HCT116 (cell line): ENCODE measurements at regions not wholly inside any gene's neighbourhood (a gene's known extent, or its start where the extent isn't known, plus 50 kb on each side); places are given as distances from the start of the nearest gene placed in this dataset.
"Not testable (repeated sequence)": the region's sequence is repeated elsewhere in the genome, so short reads cannot be mapped to it uniquely, and the experiment has no call there.

Source experiments
- ATAC-seq: fragments of 200-7000 bp; cut with Tn5 transposase; 2 replicates; pipeline ENCODE4 v1.9.1; 2020; ENCODE audit warnings: mild to moderate bottlenecking, moderate library complexity
- BruUV-seq: library from RNA; stranded (reverse); fragments of 400-500 nt; replicated peaks from 2 replicates; lab custom pipeline; 2021; lab: Mats Ljungman, UMichigan
- CTCF ChIA-PET: fragments of 300-600 bp; sonication (Branson Sonifier 250); formaldehyde crosslinking; loops from one replicate; lab custom pipeline; 2021; ENCODE audit warnings: antibody characterized with exemption; lab: Charles Lee
- POLR2A ChIA-PET: fragments of 300-600, 350-600 bp; sonication (Branson Sonifier 250); formaldehyde crosslinking; loops from one replicate; lab custom pipeline; 2021; ENCODE audit warnings: antibody characterized with exemption; lab: Charles Lee
- RAD21 ChIA-PET, 2 experiments: fragments of 300-600 bp; sonication (Branson Sonifier 250); formaldehyde crosslinking; loops; one replicate each; lab custom pipeline; 2023; ENCODE audit warnings: low total read pairs in 2 of 2; ENCODE audit not compliant: uncharacterized antibody in 2 of 2, unreplicated experiment in 2 of 2, low non-redundant PET in 1 of 2; lab: Charles Lee
- DNase-seq: peaks from one replicate; pipeline ENCODE4 v3.0.0-alpha.2; 2010; ENCODE audit warnings: low read depth, low spot score
- H2AFZ ChIP-seq: fragments of 200-600 bp; shearing (Covaris generic), sonication (generic); 2 replicates; pipeline ENCODE4 v1.6.1; 2017; ENCODE audit warnings: low read depth, mixed run types, mixed read lengths, antibody characterized with exemption, low read length; ENCODE audit not compliant: poor library complexity, severe bottlenecking
- H3K27ac ChIP-seq: 2 replicates; pipeline ENCODE4 v1.5.1; 2012; ENCODE audit warnings: low read depth, low read length
- H3K27me3 ChIP-seq: fragments of 200-600 bp; sonication (generic); 2 replicates; pipeline ENCODE4 v1.6.1; 2016; ENCODE audit warnings: mixed run types, low read length, mixed read lengths; ENCODE audit not compliant: insufficient read depth
- H3K36me3 ChIP-seq, 2 experiments: fragments of 200-500 bp in 1 of 2; fragments of 200-600 bp in 1 of 2; sonication (Bioruptor generic) in 1 of 2; sonication (generic) in 1 of 2; 2 replicates each; pipeline versions ENCODE4 v1.5.1 to v1.6.1; 2014 to 2016; ENCODE audit warnings: low read length in 2 of 2, inconsistent platforms in 1 of 2, mixed read lengths in 1 of 2, mixed run types in 1 of 2; ENCODE audit not compliant: insufficient read depth in 2 of 2, control insufficient read depth in 1 of 2
- H3K4me1 ChIP-seq, 2 experiments: fragments of 200-600 bp in 1 of 2; sonication (generic) in 1 of 2; 2 replicates each; pipeline versions ENCODE4 v1.5.1 to v1.6.1; 2012 to 2017; ENCODE audit warnings: low read length in 2 of 2, inconsistent platforms in 1 of 2, mild to moderate bottlenecking in 1 of 2, mixed read lengths in 1 of 2, mixed run types in 1 of 2, moderate library complexity in 1 of 2; ENCODE audit not compliant: insufficient read depth in 2 of 2, control insufficient read depth in 1 of 2
- H3K4me2 ChIP-seq: fragments of 200-600 bp; sonication (generic); 2 replicates; pipeline ENCODE4 v1.6.1; 2017; ENCODE audit warnings: mixed run types, low read length, mixed read lengths
- H3K4me3 ChIP-seq, 2 experiments: fragments of 200-600 bp in 1 of 2; sonication (generic) in 1 of 2; replicated peaks in 1 of 2; 2 replicates each; pipeline ENCODE4 v1.5.1; 2011 to 2016; ENCODE audit warnings: low read length in 2 of 2, control low read depth in 1 of 2, low read depth in 1 of 2, mild to moderate bottlenecking in 1 of 2, mixed read lengths in 1 of 2, mixed run types in 1 of 2
- H3K79me2 ChIP-seq: fragments of 200-600 bp; sonication (generic); 2 replicates; pipeline ENCODE4 v1.6.1; 2017; ENCODE audit warnings: mild to moderate bottlenecking, mixed run types, low read length, moderate library complexity, mixed read lengths; ENCODE audit not compliant: insufficient read depth
- H3K9ac ChIP-seq: fragments of 200-600 bp; sonication (generic); 2 replicates; pipeline ENCODE4 v1.6.1; 2016; ENCODE audit warnings: low read length, mixed read lengths
- H3K9me2 ChIP-seq: fragments of 200-600 bp; sonication (generic), shearing (Covaris generic); 2 replicates; pipeline ENCODE4 v1.6.1; 2017; ENCODE audit warnings: mixed run types, mild to moderate bottlenecking, moderate library complexity; ENCODE audit not compliant: insufficient read depth
- H3K9me3 ChIP-seq, 2 experiments: fragments of 200-500 bp in 1 of 2; fragments of 200-600 bp in 1 of 2; sonication (Bioruptor generic) in 1 of 2; sonication (generic) in 1 of 2; 2 replicates each; pipeline ENCODE4 v1.6.1; 2014 to 2017; ENCODE audit warnings: low read length in 2 of 2, mixed read lengths in 2 of 2, inconsistent platforms in 1 of 2, low read depth in 1 of 2, mild to moderate bottlenecking in 1 of 2, mixed run types in 1 of 2, moderate library complexity in 1 of 2; ENCODE audit not compliant: control insufficient read depth in 1 of 2, insufficient read depth in 1 of 2
- H4K20me1 ChIP-seq: fragments of 200-600 bp; sonication (generic), shearing (Covaris generic); 2 replicates; pipeline ENCODE4 v1.6.1; 2017; ENCODE audit warnings: mixed run types, mild to moderate bottlenecking, moderate library complexity; ENCODE audit not compliant: insufficient read depth
- CBX3 ChIP-seq: IDR thresholded peaks from 2 replicates; pipeline ENCODE4 v1.6.1; 2012; ENCODE audit warnings: low read depth
- CEBPB ChIP-seq: IDR thresholded peaks from 2 replicates; pipeline ENCODE4 v1.6.1; 2012; ENCODE audit warnings: low read depth
- EGR1 ChIP-seq: IDR thresholded peaks from 2 replicates; pipeline ENCODE4 v1.6.1; 2012; ENCODE audit warnings: low read depth
- ELF1 ChIP-seq: IDR thresholded peaks from 2 replicates; pipeline ENCODE4 v1.6.1; 2012; ENCODE audit warnings: low read depth, borderline replicate concordance
- EZH2 ChIP-seq: fragments of 200-600 bp; sonication (generic); IDR thresholded peaks from 2 replicates; pipeline ENCODE4 v1.6.1; 2017; ENCODE audit warnings: antibody characterized with exemption, mixed run types
- EZH2phosphoT487 ChIP-seq: fragments of 200-600 bp; IDR thresholded peaks from 2 replicates; pipeline ENCODE4 v1.6.1; 2018; ENCODE audit warnings: antibody characterized with exemption, borderline replicate concordance
- FOSL1 ChIP-seq: IDR thresholded peaks from 2 replicates; pipeline ENCODE4 v1.6.1; 2012; ENCODE audit warnings: low read depth
- JUND ChIP-seq: IDR thresholded peaks from 2 replicates; pipeline ENCODE4 v1.6.1; 2012
- MAX ChIP-seq: IDR thresholded peaks from 2 replicates; pipeline ENCODE4 v1.6.1; 2012
- POLR2A ChIP-seq: IDR thresholded peaks from 2 replicates; pipeline ENCODE4 v1.7.0; 2011; ENCODE audit warnings: borderline replicate concordance; ENCODE audit not compliant: insufficient read depth, insufficient read length; ENCODE audit errors: extremely low read depth
- RAD21 ChIP-seq: IDR thresholded peaks from 2 replicates; pipeline ENCODE4 v1.6.1; 2012; ENCODE audit warnings: low read depth, mild to moderate bottlenecking
- SP1 ChIP-seq: IDR thresholded peaks from 2 replicates; pipeline ENCODE4 v1.6.1; 2012; ENCODE audit warnings: low read depth
- SRF ChIP-seq: IDR thresholded peaks from 2 replicates; pipeline ENCODE4 v1.6.1; 2012; ENCODE audit warnings: low read depth
- intact Hi-C: fragments of 100-400 bp; cut with micrococcal nuclease; formaldehyde crosslinking; loops from 2 replicates; pipeline ENCODE4 v1.10.0; 2022
- TF ChIP-seq, protein P1 (sequence below): IDR thresholded peaks from 2 replicates; pipeline ENCODE4 v1.6.1; 2012
- TF ChIP-seq, protein P2 (sequence below): IDR thresholded peaks from 2 replicates; pipeline ENCODE4 v1.6.1; 2012; ENCODE audit warnings: low read depth

DNA sequence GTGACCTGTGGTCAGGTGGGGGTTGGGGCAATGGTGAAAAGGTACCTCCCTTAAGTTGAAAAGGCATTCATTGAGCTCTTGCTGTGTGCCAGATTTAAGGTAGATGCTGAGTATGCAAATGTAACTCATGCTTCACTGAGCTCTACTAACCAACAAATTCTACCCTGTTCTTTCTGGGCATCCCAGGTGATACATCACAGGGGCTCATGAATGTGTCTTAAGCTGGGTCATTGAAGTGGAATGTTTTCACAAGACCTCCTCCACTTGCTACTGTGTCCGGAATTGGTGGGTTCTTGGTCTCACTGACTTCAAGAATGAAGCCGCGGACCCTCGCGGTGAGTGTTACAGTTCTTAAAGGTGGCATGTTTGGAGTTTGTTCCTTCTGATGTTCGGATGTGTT is 362.8 kb upstream of the ZNF462 start (continued):
- TF ChIP-seq, protein P1, sequence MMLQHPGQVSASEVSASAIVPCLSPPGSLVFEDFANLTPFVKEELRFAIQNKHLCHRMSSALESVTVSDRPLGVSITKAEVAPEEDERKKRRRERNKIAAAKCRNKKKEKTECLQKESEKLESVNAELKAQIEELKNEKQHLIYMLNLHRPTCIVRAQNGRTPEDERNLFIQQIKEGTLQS, result no peak
- TF ChIP-seq FOSL1 (no peak), RAD21 (no peak), CEBPB (no peak)

- H3K36me3 ChIP-seq, DNase-seq, RAD21 ChIA-PET, intact Hi-C loops, H3K27me3 ChIP-seq, POLR2A ChIA-PET, H3K27ac ChIP-seq, H3K9ac ChIP-seq, H3K9me2 ChIP-seq, H3K4me1 ChIP-seq, BruUV-seq, H3K9me3 ChIP-seq, CTCF ChIA-PET, H3K4me2 ChIP-seq, H4K20me1 ChIP-seq, H3K79me2 ChIP-seq, H2AFZ ChIP-seq, ATAC-seq, H3K4me3 ChIP-seq: not testable (repeated sequence)
These were observed 361.8 kb upstream of the ZNF462 start for GRCh38 chr9:106501210-106501609.

DNA sequence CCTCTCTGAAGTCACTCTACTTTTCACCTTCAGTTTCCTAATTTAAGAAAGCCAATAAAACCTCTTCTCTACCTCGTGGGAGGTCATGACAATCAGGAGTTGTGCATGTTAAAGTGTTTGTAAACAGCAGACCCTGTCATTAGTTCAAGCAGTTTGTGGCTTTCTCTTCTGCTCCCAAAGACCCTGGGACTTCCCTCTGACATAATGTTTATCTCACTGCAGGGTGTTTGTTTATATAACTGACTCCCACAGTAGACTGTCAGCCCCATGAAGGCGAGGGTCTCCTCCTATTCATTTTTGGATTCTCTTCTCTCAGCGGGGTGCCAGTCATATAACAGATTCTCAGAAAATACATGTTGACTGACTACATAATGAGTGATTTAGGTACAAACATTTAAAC is 360.0 kb upstream of the ZNF462 start:
- no peak for DNase-seq
- ATAC-seq, result no peak
- no TSS peak for BruUV-seq
- Histone ChIP-seq H3K9me3 (no peaks in the 10 kb centered on the region), H3K27ac (no peak overlapping the region), H3K4me3 (no peak overlapping the region), H4K20me1 (no peaks in the 10 kb centered on the region), H3K27me3 (no peaks in the 10 kb centered on the region), H3K4me1 (no peaks in the 10 kb centered on the region), H3K9ac (no peak overlapping the region), H3K79me2 (no peaks in the 10 kb centered on the region), H3K9me2 (no peaks in the 10 kb centered on the region), H3K4me2 (no peak overlapping the region), H3K36me3 (no peaks in the 10 kb centered on the region), H2AFZ (no peak overlapping the region)
- ChIA-PET CTCF (no interaction called here), RAD21 (no interaction called here), POLR2A (no interaction called here)
- no peak for TF ChIP-seq POLR2A
- no peak for TF ChIP-seq EGR1
- no peak for TF ChIP-seq CBX3
- no peak for TF ChIP-seq EZH2
- no peak for TF ChIP-seq ELF1
- no peak for TF ChIP-seq SRF
- TF ChIP-seq, protein P2, sequence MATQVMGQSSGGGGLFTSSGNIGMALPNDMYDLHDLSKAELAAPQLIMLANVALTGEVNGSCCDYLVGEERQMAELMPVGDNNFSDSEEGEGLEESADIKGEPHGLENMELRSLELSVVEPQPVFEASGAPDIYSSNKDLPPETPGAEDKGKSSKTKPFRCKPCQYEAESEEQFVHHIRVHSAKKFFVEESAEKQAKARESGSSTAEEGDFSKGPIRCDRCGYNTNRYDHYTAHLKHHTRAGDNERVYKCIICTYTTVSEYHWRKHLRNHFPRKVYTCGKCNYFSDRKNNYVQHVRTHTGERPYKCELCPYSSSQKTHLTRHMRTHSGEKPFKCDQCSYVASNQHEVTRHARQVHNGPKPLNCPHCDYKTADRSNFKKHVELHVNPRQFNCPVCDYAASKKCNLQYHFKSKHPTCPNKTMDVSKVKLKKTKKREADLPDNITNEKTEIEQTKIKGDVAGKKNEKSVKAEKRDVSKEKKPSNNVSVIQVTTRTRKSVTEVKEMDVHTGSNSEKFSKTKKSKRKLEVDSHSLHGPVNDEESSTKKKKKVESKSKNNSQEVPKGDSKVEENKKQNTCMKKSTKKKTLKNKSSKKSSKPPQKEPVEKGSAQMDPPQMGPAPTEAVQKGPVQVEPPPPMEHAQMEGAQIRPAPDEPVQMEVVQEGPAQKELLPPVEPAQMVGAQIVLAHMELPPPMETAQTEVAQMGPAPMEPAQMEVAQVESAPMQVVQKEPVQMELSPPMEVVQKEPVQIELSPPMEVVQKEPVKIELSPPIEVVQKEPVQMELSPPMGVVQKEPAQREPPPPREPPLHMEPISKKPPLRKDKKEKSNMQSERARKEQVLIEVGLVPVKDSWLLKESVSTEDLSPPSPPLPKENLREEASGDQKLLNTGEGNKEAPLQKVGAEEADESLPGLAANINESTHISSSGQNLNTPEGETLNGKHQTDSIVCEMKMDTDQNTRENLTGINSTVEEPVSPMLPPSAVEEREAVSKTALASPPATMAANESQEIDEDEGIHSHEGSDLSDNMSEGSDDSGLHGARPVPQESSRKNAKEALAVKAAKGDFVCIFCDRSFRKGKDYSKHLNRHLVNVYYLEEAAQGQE, result no peak
- TF ChIP-seq JUND, result no peak
- no peak for TF ChIP-seq CEBPB
- TF ChIP-seq EZH2phosphoT487, result no peak
- no peak for TF ChIP-seq SP1
- TF ChIP-seq MAX, result no peak
- intact Hi-C loops, result no loop called here
